Mesendoderm (in vitro differentiated cells): ENCODE measurements at regions not wholly inside any gene's neighbourhood (a gene's known extent, or its start where the extent isn't known, plus 50 kb on each side); places are given as distances from the start of the nearest gene placed in this dataset.
A peak's percentile ranks its signal among the peaks of the same experiment; 100 is the strongest.

Experiments used
- DNase-seq: peaks from one replicate; pipeline ENCODE4 v3.0.0; 2013
- H2AK5ac ChIP-seq: 2 replicates; pipeline ENCODE4 v1.6.1; 2013; ENCODE audit warnings: low read length, inconsistent platforms
- H2BK120ac ChIP-seq: 2 replicates; pipeline ENCODE4 v1.6.1; 2013; ENCODE audit warnings: low read depth, mild to moderate bottlenecking, low read length, moderate library complexity, mixed read lengths
- H2BK15ac ChIP-seq: replicated peaks from 2 replicates; pipeline ENCODE4 v1.6.1; 2013; ENCODE audit warnings: low read depth, mild to moderate bottlenecking, moderate library complexity
- H2BK5ac ChIP-seq: 2 replicates; pipeline ENCODE4 v1.6.1; 2013; ENCODE audit warnings: low read length, inconsistent platforms
- H3K18ac ChIP-seq: 2 replicates; pipeline ENCODE4 v1.6.1; 2013; ENCODE audit warnings: mild to moderate bottlenecking, low read length, mixed read lengths
- H3K23ac ChIP-seq: one replicate; pipeline ENCODE4 v1.6.1; 2013; ENCODE audit warnings: low read length
- H3K27ac ChIP-seq: 2 replicates; pipeline ENCODE4 v1.5.1; 2013; ENCODE audit warnings: low read depth, mild to moderate bottlenecking, inconsistent platforms, low read length, moderate library complexity
- H3K27me3 ChIP-seq: 2 replicates; pipeline ENCODE4 v1.6.1; 2013; ENCODE audit warnings: low read length, control low read depth, mild to moderate bottlenecking, inconsistent platforms; ENCODE audit not compliant: insufficient read depth, poor library complexity
- H3K36me3 ChIP-seq: 2 replicates; pipeline ENCODE4 v1.6.1; 2013; ENCODE audit warnings: low read length, inconsistent platforms; ENCODE audit not compliant: control insufficient read depth, insufficient read depth
- H3K4ac ChIP-seq: one replicate; pipeline ENCODE4 v1.6.1; 2013; ENCODE audit warnings: low read depth, mild to moderate bottlenecking, low read length, moderate library complexity
- H3K4me1 ChIP-seq: 2 replicates; pipeline ENCODE4 v1.6.1; 2013; ENCODE audit warnings: low read depth, low read length, inconsistent platforms; ENCODE audit not compliant: control insufficient read depth
- H3K4me2 ChIP-seq: 2 replicates; pipeline ENCODE4 v1.6.1; 2013; ENCODE audit warnings: low read length
- H3K4me3 ChIP-seq: 2 replicates; pipeline ENCODE4 v1.5.1; 2013; ENCODE audit warnings: mild to moderate bottlenecking, low read length
- H3K56ac ChIP-seq: one replicate; pipeline ENCODE4 v1.6.1; 2013; ENCODE audit warnings: low read length
- H3K79me1 ChIP-seq: 2 replicates; pipeline ENCODE4 v1.6.1; 2013; ENCODE audit warnings: low read length, inconsistent platforms
- H3K79me2 ChIP-seq: 2 replicates; pipeline ENCODE4 v1.6.1; 2013; ENCODE audit warnings: mild to moderate bottlenecking, low read length; ENCODE audit not compliant: control insufficient read depth, insufficient read depth
- H3K9ac ChIP-seq: 2 replicates; pipeline ENCODE4 v1.6.1; 2013; ENCODE audit warnings: low read length, inconsistent platforms
- H4K5ac ChIP-seq: one replicate; pipeline ENCODE4 v1.6.1; 2013; ENCODE audit warnings: low read length
- H4K8ac ChIP-seq: one replicate; pipeline ENCODE4 v1.6.1; 2013; ENCODE audit warnings: low read depth, mild to moderate bottlenecking, control low read depth, low read length, moderate library complexity
- WGBS: extraction: QIAGEN DNeasy Blood & Tissue Kit; methylation state at CpG from one replicate; pipeline ENCODE4 v1.1.7; 2013; ENCODE audit warnings: low lambda C conversion rate, missing lambda C conversion rate; ENCODE audit not compliant: insufficient coverage; ENCODE audit errors: extremely low coverage; 5-methylcytosine and 5-hydroxymethylcytosine counted together

- no peak overlapping the region for H4K8ac ChIP-seq
- peak; percentile 22 for DNase-seq
- H3K4me1 ChIP-seq: no peaks in the 10 kb centered on the region
- no peak overlapping the region for H4K5ac ChIP-seq
- H2BK15ac ChIP-seq: no peak overlapping the region
- no peak overlapping the region for H3K27ac ChIP-seq
- no peak overlapping the region for H3K56ac ChIP-seq
- H3K4me3 ChIP-seq: no peak overlapping the region
- no peak overlapping the region for H2BK120ac ChIP-seq
- no peak overlapping the region for H3K9ac ChIP-seq
- H2BK5ac ChIP-seq: no peak overlapping the region
- no peaks in the 10 kb centered on the region for H3K79me2 ChIP-seq
- no peak overlapping the region for H3K4ac ChIP-seq
- H3K36me3 ChIP-seq: no peaks in the 10 kb centered on the region
- H2AK5ac ChIP-seq: no peak overlapping the region
- H3K4me2 ChIP-seq: no peak overlapping the region
- WGBS: no CpG with 5 or more reads among the region's 2 CpGs
- no peaks in the 10 kb centered on the region for H3K27me3 ChIP-seq
- H3K23ac ChIP-seq: no peak overlapping the region
- H3K79me1 ChIP-seq: no peaks in the 10 kb centered on the region
- no peak overlapping the region for H3K18ac ChIP-seq
Measured at GRCh38 chr5:92653730-92654461, 927.1 kb downstream of the NR2F1-AS1 start.

GRCh38 chr5:92652756-92653155 lies 928.3 kb downstream of the NR2F1-AS1 start:
- no peak overlapping the region for H3K4me2 ChIP-seq
- H3K36me3 ChIP-seq: no peaks in the 10 kb centered on the region
- no peaks in the 10 kb centered on the region for H3K79me1 ChIP-seq
- WGBS: no CpG with 5 or more reads among the region's 1 CpG
- H3K23ac ChIP-seq: no peak overlapping the region
- H3K4me3 ChIP-seq: no peak overlapping the region
- H4K5ac ChIP-seq: no peak overlapping the region
- no peak overlapping the region for H2AK5ac ChIP-seq
- no peaks in the 10 kb centered on the region for H3K4me1 ChIP-seq
- H3K79me2 ChIP-seq: no peaks in the 10 kb centered on the region
- H3K27ac ChIP-seq: no peak overlapping the region
- H3K56ac ChIP-seq: no peak overlapping the region
- no peak overlapping the region for H3K9ac ChIP-seq
- H4K8ac ChIP-seq: no peak overlapping the region
- DNase-seq: no peak
- no peak overlapping the region for H2BK120ac ChIP-seq
- H3K4ac ChIP-seq: no peak overlapping the region
- no peaks in the 10 kb centered on the region for H3K27me3 ChIP-seq
- H2BK15ac ChIP-seq: no peak overlapping the region
- no peak overlapping the region for H3K18ac ChIP-seq
- H2BK5ac ChIP-seq: no peak overlapping the region

- Histone ChIP-seq H3K4me3 (no peak overlapping the region), H3K9ac (no peak overlapping the region), H2BK120ac (no peak overlapping the region), H2BK15ac (no peak overlapping the region), H3K79me2 (no peaks in the 10 kb centered on the region), H4K8ac (no peak overlapping the region), H3K4me1 (no peaks in the 10 kb centered on the region), H3K27ac (no peak overlapping the region), H3K18ac (no peak overlapping the region), H3K56ac (no peak overlapping the region), H3K4ac (no peak overlapping the region), H2BK5ac (no peak overlapping the region), H2AK5ac (no peak overlapping the region), H3K27me3 (no peaks in the 10 kb centered on the region), H4K5ac (no peak overlapping the region), H3K23ac (no peak overlapping the region), H3K36me3 (no peaks in the 10 kb centered on the region), H3K79me1 (no peaks in the 10 kb centered on the region), H3K4me2 (no peak overlapping the region)
- WGBS: no CpG with 5 or more reads among the region's 4 CpGs
- DNase-seq: peak; percentile 40
Measured at GRCh38 chr5:92644266-92644886, 936.6 kb downstream of the NR2F1-AS1 start.

- Histone ChIP-seq H3K27me3 (no peaks in the 10 kb centered on the region), H4K8ac (no peak overlapping the region), H3K79me1 (no peaks in the 10 kb centered on the region), H2BK120ac (no peak overlapping the region), H3K79me2 (no peaks in the 10 kb centered on the region), H3K36me3 (no peaks in the 10 kb centered on the region), H2BK15ac (peak overlapping the region; percentile 85), H3K27ac (no peak overlapping the region), H2AK5ac (no peak overlapping the region), H3K4ac (no peak overlapping the region), H3K4me2 (no peak overlapping the region), H3K23ac (no peak overlapping the region), H4K5ac (no peak overlapping the region), H3K4me1 (no peaks in the 10 kb centered on the region), H3K4me3 (no peak overlapping the region), H3K18ac (no peak overlapping the region), H3K56ac (no peak overlapping the region), H2BK5ac (no peak overlapping the region), H3K9ac (no peak overlapping the region)
- no peak for DNase-seq
- no CpG with 5 or more reads among the region's 10 CpGs for WGBS
Measured at GRCh38 chr5:92641031-92641962, 939.7 kb downstream of the NR2F1-AS1 start.

- H3K79me2 ChIP-seq: no peaks in the 10 kb centered on the region
- no peak overlapping the region for H3K4me3 ChIP-seq
- H2BK15ac ChIP-seq: no peak overlapping the region
- H3K18ac ChIP-seq: no peak overlapping the region
- no peak overlapping the region for H2AK5ac ChIP-seq
- no peak overlapping the region for H3K56ac ChIP-seq
- no peaks in the 10 kb centered on the region for H3K79me1 ChIP-seq
- no peak overlapping the region for H4K8ac ChIP-seq
- no peak overlapping the region for H3K4ac ChIP-seq
- H3K4me1 ChIP-seq: no peaks in the 10 kb centered on the region
- WGBS: no CpG with 5 or more reads among the region's 3 CpGs
- no peak overlapping the region for H3K4me2 ChIP-seq
- H2BK120ac ChIP-seq: no peak overlapping the region
- no peak overlapping the region for H3K9ac ChIP-seq
- H3K23ac ChIP-seq: no peak overlapping the region
- DNase-seq: no peak
- no peaks in the 10 kb centered on the region for H3K27me3 ChIP-seq
- H2BK5ac ChIP-seq: no peak overlapping the region
- H3K36me3 ChIP-seq: no peaks in the 10 kb centered on the region
- H4K5ac ChIP-seq: no peak overlapping the region
- H3K27ac ChIP-seq: no peak overlapping the region
Measured at GRCh38 chr5:92640340-92640739, 940.7 kb downstream of the NR2F1-AS1 start.
